Natural killer cell (primary cell): ENCODE measurements at regions not wholly inside any gene's neighbourhood (a gene's known extent, or its start where the extent isn't known, plus 50 kb on each side); places are given as distances from the start of the nearest gene placed in this dataset.

Source experiments
- ATAC-seq, 3 donors: fragments of 150-1000 bp in 2 of 3; fragments of 200-7000 bp in 1 of 3; cut with Tn5 transposase; 1 replicate in 1 of 3; 2 replicates in 2 of 3; pipeline ENCODE4 v1.10.0; 2021; ENCODE audit warnings: mild to moderate bottlenecking in 2 of 3, moderate library complexity in 2 of 3
- DNase-seq, 2 donors: peaks; one replicate each; pipeline versions ENCODE4 v3.0.0 to v3.0.0-alpha.2; 2013 to 2021; ENCODE audit warnings: mixed read lengths in 1 of 2
- H3K27ac ChIP-seq: one replicate; pipeline ENCODE4 v1.5.1; 2013; ENCODE audit warnings: mild to moderate bottlenecking, low read length
- H3K27me3 ChIP-seq: one replicate; pipeline ENCODE4 v1.6.1; 2013; ENCODE audit warnings: low read length; ENCODE audit not compliant: control insufficient read depth, insufficient read depth
- H3K36me3 ChIP-seq: one replicate; pipeline ENCODE4 v1.6.1; 2013; ENCODE audit warnings: low read length; ENCODE audit not compliant: control insufficient read depth, insufficient read depth
- H3K4me1 ChIP-seq: one replicate; pipeline ENCODE4 v1.6.1; 2013; ENCODE audit warnings: low read length; ENCODE audit not compliant: control insufficient read depth, insufficient read depth
- H3K4me3 ChIP-seq: one replicate; pipeline ENCODE4 v1.5.1; 2013; ENCODE audit warnings: low read length
- H3K9me3 ChIP-seq: one replicate; pipeline ENCODE4 v1.6.1; 2013; ENCODE audit warnings: low read length; ENCODE audit not compliant: control insufficient read depth, insufficient read depth
- H3K27ac Mint-ChIP-seq, 2 donors: one replicate each; pipeline ENCODE4 v1.8.0; 2022; ENCODE audit warnings: mild to moderate bottlenecking in 2 of 2, mixed read lengths in 2 of 2, moderate library complexity in 1 of 2
- H3K27me3 Mint-ChIP-seq, 2 donors: one replicate each; pipeline ENCODE4 v1.8.0; 2022; ENCODE audit warnings: low read depth in 2 of 2, mixed read lengths in 2 of 2
- H3K36me3 Mint-ChIP-seq: one replicate; pipeline ENCODE4 v1.8.0; 2022; ENCODE audit warnings: mixed read lengths
- H3K4me1 Mint-ChIP-seq, 2 donors: one replicate each; pipeline ENCODE4 v1.8.0; 2022; ENCODE audit warnings: mixed read lengths in 2 of 2
- H3K4me3 Mint-ChIP-seq: one replicate; pipeline ENCODE4 v1.8.0; 2022; ENCODE audit warnings: mild to moderate bottlenecking, moderate library complexity, mixed read lengths
- H3K9me3 Mint-ChIP-seq, 2 donors: one replicate each; pipeline ENCODE4 v1.8.0; 2022; ENCODE audit warnings: mixed read lengths in 2 of 2
- CTCF ChIP-seq: fragments of 200-600 bp; IDR thresholded peaks from one replicate; pipeline ENCODE4 v1.8.0; 2022; ENCODE audit warnings: antibody characterized with exemption
- WGBS: methylation state at CpG from one replicate; pipeline ENCODE4 v1.1.7; 2013; ENCODE audit warnings: missing lambda C conversion rate; ENCODE audit not compliant: insufficient coverage; 5-methylcytosine and 5-hydroxymethylcytosine counted together
- intact Hi-C: fragments of 100-400 bp; cut with micrococcal nuclease; formaldehyde crosslinking; loops from one replicate; pipeline ENCODE4 v1.14.2; 2022

DNA sequence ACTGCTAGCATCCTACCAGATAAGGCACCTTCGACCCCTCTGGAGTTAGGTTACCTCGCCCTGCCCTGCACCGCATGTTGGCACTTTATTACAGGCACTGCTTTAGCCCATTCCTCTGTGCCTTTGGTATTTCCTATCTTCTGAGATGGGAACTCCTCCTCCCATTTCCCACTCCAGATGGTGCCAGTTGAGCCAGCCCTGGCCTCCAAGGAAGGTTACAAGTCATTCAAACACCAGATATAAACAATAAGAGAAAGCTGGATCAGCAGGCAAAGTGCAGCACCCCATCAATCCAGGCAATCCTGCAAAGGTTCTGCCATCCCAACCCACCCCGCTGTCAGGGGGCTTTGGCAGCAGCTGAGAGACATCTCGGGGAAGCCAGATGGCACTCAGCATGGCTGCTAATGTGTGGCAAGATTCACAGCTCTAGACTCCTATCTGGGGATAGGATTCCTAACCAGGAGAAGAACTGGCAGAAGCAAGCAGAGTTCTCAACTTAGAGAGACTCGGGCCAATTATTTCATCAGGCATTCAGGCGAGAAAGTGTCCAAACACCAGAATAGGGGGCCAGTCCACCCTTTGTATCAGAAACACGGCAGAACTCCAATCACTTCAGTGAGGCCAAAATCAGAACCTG, 113.0 kb downstream of the COPRS start:
- no peaks in the 10 kb centered on the region for H3K9me3 ChIP-seq
- H3K27ac Mint-ChIP-seq: no peak overlapping the region
- H3K36me3 ChIP-seq: no peaks in the 10 kb centered on the region
- no peaks in the 10 kb centered on the region for H3K36me3 Mint-ChIP-seq
- ATAC-seq (no peak), DNase-seq (no peak)
- no peak overlapping the region for H3K4me3 ChIP-seq
- H3K4me1 ChIP-seq: no peaks in the 10 kb centered on the region
- no peaks in the 10 kb centered on the region for H3K27me3 ChIP-seq
- no peak for TF ChIP-seq CTCF
- WGBS: 92% methylated on average over 8 of the region's 8 CpGs
- no peaks in the 10 kb centered on the region for H3K4me1 Mint-ChIP-seq
- intact Hi-C loops: no loop called here
- no peaks in the 10 kb centered on the region for H3K9me3 Mint-ChIP-seq
- peaks cover 13% of the 10 kb centered on the region in 2 donors for H3K27me3 Mint-ChIP-seq
- H3K4me3 Mint-ChIP-seq: no peak overlapping the region
- H3K27ac ChIP-seq: no peak overlapping the region

DNA sequence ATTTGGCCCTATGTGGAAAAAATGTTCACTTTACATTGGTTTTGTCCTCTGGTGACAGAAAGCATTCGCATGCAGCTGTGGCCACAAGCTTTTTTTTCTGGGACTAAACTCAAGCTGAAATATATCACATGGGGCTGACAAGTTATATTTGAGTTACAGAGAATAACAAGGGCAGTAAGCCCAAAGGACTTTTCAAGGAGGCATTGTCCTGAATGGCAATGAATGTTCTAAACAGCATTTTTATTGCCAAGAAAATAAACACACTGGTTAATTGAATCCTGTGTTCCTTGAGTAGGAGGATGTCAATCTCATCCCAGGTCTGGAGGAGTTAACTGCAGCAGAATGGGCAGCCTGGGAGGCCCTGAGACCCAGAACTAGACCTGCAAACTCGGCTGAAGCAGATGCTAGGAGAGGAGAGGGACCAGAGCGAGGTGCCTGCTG, 114.5 kb downstream of the COPRS start:
- Mint-ChIP-seq H3K36me3 (no peaks in the 10 kb centered on the region), H3K9me3 (no peaks in the 10 kb centered on the region), H3K27me3 (peaks cover 13 to 22% of the 10 kb centered on the region in 2 donors), H3K27ac (no peak overlapping the region), H3K4me3 (no peak overlapping the region), H3K4me1 (no peaks in the 10 kb centered on the region)
- intact Hi-C loops: no loop called here
- H3K4me3 ChIP-seq: no peak overlapping the region
- WGBS: 47% methylated on average over 3 of the region's 3 CpGs
- no peak overlapping the region for H3K27ac ChIP-seq
- TF ChIP-seq CTCF: no peak
- no peaks in the 10 kb centered on the region for H3K36me3 ChIP-seq
- H3K9me3 ChIP-seq: no peaks in the 10 kb centered on the region
- H3K27me3 ChIP-seq: no peaks in the 10 kb centered on the region
- H3K4me1 ChIP-seq: no peaks in the 10 kb centered on the region
- DNase-seq: no peak
- no peak for ATAC-seq

- Histone ChIP-seq H3K36me3 (no peaks in the 10 kb centered on the region), H3K9me3 (no peaks in the 10 kb centered on the region), H3K27me3 (no peaks in the 10 kb centered on the region), H3K4me1 (no peaks in the 10 kb centered on the region), H3K4me3 (no peak overlapping the region), H3K27ac (no peak overlapping the region)
- WGBS: 20% methylated on average over 2 of the region's 2 CpGs
- no peaks in the 10 kb centered on the region for H3K36me3 Mint-ChIP-seq
- H3K4me3 Mint-ChIP-seq: no peak overlapping the region
- ATAC-seq (no peak), DNase-seq (no peak)
- H3K27ac Mint-ChIP-seq: no peak overlapping the region
- H3K27me3 Mint-ChIP-seq: peaks cover 13 to 29% of the 10 kb centered on the region in 2 donors
- no peaks in the 10 kb centered on the region for H3K9me3 Mint-ChIP-seq
- TF ChIP-seq CTCF: no peak
- intact Hi-C loops: no loop called here
- H3K4me1 Mint-ChIP-seq: no peaks in the 10 kb centered on the region
Measured at GRCh38 chr17:31743797-31744196, 115.2 kb downstream of the COPRS start.

DNA sequence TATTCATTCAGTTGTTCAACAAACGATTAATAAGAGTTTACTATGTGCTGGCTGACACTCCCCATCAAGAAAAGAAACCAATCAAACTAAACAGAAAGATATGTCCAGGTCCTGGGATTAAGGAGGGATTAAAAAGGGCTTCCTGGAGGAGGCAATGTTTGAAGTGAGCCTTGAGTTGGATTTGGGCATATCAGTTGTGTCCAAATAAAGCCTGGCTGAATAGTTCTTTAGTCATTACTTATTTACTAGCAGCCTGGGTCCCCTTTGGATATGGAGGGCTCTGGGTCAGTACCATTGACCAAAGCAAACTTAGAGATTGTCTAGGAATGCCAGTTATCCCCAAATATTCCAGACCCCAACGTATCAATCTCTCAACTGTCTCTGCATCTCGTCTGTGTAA, 117.7 kb downstream of the COPRS start:
- no peak overlapping the region for H3K4me3 ChIP-seq
- no peaks in the 10 kb centered on the region for H3K4me1 ChIP-seq
- no peak for DNase-seq
- no peak overlapping the region for H3K27ac ChIP-seq
- Mint-ChIP-seq H3K27me3 (peaks cover 16 to 29% of the 10 kb centered on the region in 2 donors), H3K4me3 (no peak overlapping the region), H3K4me1 (no peaks in the 10 kb centered on the region), H3K36me3 (no peaks in the 10 kb centered on the region), H3K9me3 (no peaks in the 10 kb centered on the region), H3K27ac (no peak overlapping the region)
- WGBS: 89% methylated on average over 2 of the region's 3 CpGs
- no peaks in the 10 kb centered on the region for H3K27me3 ChIP-seq
- intact Hi-C loops: no loop called here
- no peaks in the 10 kb centered on the region for H3K9me3 ChIP-seq
- no peaks in the 10 kb centered on the region for H3K36me3 ChIP-seq
- no peak for ATAC-seq
- no peak for TF ChIP-seq CTCF
